DOHH2 (cell line): ENCODE measurements at regions not wholly inside any gene's neighbourhood (a gene's known extent, or its start where the extent isn't known, plus 50 kb on each side); places are given as distances from the start of the nearest gene placed in this dataset.

Source experiments
- CTCF ChIP-seq: fragments of 200-600 bp; sonication (generic); IDR thresholded peaks from one replicate; pipeline ENCODE4 v1.5.1; 2014; ENCODE audit warnings: antibody characterized with exemption, mild to moderate bottlenecking, low read depth, low read length; ENCODE audit not compliant: poor library complexity, severe bottlenecking
- EZH2phosphoT487 ChIP-seq: fragments of 200-600 bp; sonication (generic); IDR thresholded peaks from 2 replicates; pipeline ENCODE4 v1.6.1; 2017; ENCODE audit warnings: borderline replicate concordance, mild to moderate bottlenecking, antibody characterized with exemption, low read length, moderate library complexity, mixed read lengths

- TF ChIP-seq CTCF, result no peak
- TF ChIP-seq EZH2phosphoT487, result no peak
Measured at GRCh38 chr2:226020176-226020575, 620.7 kb downstream of the NYAP2 start.
